HG03025 (cell line): ENCODE measurements at regions not wholly inside any gene's neighbourhood (a gene's known extent, or its start where the extent isn't known, plus 50 kb on each side); places are given as distances from the start of the nearest gene placed in this dataset.

Source experiments
- ATAC-seq: cut with Tn5 transposase; IDR thresholded peaks from one replicate; pipeline ENCODE4 v1.9.1; 2021; ENCODE audit warnings: mild to moderate bottlenecking, moderate library complexity; ENCODE audit not compliant: unreplicated experiment, low FRiP score

GRCh38 chr18:26745288-26746181 is 120.0 kb downstream of the AQP4 start:
- no peak for ATAC-seq

GRCh38 chr18:26741758-26742157 is 123.7 kb downstream of the AQP4 start:
- no peak for ATAC-seq

DNA sequence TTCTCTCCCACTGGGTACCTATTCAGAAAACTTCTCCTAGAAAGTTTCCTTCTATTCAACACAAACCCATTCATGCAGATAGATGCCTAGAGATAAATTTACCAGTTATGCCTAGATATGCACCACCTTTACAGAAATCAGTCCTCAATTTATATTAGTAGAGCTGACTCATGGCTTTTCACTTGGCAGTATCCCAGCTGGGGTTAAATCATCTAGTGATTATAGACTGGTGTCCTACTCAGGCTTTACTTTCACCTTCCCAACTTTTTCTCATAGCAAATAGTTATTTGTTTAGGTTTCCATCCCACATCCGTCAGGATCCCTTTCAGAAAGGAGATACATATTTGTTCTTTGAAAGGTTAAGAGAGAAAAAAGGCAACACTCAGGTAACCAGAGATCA is 124.5 kb downstream of the AQP4 start:
- no peak for ATAC-seq

DNA sequence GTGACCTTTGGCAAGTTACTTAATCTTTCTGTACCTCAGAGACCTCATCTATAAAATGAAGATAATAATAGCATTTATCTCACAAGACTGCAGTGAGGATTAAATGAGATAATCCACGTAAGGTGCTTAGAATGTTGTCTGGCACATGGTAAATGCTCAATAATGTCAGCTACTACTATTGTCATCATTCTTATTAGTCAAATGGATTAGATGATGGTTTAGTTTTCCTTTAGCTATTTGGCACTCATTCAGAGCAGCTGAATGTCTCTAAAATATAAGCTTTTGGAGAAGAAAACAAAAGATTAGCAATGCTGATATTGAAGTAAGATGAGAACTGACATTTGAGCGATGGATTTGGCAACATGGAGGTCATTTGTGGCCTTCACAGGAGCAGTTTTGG is 125.1 kb downstream of the AQP4 start:
- ATAC-seq = no peak

- ATAC-seq = no peak
Observed at GRCh38 chr18:26738706-26739105, 126.8 kb downstream of the AQP4 start.

DNA sequence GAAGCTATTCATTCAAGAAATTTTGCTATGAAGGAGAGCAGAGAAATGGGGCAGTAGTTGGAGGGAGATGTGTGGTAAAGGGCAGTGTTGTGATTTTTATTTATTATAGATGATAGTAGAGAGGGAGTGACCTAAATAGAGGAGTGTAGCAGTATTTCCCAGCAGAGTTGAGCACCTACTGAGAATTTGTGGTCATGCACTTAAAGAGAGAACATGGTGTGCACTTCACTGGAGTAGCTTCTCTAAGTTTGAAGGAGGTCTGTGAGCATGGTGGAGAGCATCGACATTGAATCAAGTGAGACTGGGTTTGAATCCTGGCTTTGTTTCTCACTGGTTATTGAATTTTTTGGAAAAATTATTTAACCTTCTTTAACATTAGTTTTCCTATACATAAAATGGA is 129.2 kb downstream of the AQP4 start:
- no peak for ATAC-seq

DNA sequence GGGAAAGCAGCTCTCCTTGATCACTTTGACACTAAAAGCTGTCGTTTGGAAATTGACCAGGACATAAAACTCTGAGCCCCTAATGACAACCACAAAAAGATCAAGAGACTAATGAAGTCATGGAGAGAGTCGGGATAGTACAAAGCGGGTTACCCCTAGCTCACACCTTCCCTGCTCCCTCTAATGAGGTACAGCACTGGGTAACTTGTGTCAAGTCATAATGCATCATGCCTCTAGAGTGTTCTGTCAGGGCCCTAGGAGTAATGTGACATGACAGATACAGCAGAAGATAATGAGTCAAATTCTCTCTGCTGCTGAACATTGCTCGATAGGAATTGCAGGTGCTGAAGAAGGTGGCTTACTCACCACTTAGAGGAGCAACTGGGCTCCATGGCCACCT is 130.7 kb downstream of the AQP4 start:
- no peak for ATAC-seq

DNA sequence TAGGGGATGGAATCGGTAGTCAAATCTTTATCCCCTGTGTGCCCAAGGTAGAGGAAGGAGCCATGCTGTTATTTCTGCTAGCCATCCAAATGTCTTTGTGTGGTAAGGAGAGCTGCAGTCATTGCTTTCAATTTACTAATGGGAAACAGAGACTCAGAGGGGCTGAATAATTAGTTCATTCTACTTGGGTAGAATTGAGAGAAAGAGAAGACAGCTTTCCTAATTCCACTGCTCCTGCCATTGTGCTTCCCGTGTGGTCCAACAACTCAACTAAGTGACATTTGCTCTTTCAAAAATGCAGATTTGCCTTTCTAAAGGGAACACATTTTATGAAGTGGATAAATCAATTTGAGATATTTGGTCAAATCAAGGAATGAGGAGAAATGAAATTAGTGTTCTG is 136.1 kb downstream of the AQP4 start:
- no peak for ATAC-seq

DNA sequence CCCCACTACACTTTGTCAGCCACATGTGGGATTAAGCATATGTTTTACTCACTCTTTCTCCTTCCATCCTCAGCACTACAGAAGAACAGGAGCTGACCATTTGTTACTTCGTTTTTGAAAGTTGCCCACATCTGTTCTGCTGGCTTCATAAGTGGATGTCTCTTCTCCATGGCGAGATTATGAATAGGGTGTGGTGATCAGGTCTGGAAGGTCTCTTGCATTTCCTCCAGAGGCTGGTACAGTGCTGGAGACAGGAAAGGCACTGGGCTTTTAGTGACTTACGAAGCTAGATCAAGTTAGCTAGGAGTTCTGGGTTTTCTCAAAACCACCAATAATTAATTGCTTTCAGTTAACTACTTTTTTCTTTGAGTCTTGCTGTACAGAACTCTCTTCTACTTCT is 136.5 kb downstream of the AQP4 start:
- ATAC-seq = no peak

- no peak for ATAC-seq
Observed at GRCh38 chr18:26723981-26724380, 141.5 kb downstream of the AQP4 start.

GRCh38 chr18:26722565-26722931 is 143.0 kb downstream of the AQP4 start:
- no peak for ATAC-seq

DNA sequence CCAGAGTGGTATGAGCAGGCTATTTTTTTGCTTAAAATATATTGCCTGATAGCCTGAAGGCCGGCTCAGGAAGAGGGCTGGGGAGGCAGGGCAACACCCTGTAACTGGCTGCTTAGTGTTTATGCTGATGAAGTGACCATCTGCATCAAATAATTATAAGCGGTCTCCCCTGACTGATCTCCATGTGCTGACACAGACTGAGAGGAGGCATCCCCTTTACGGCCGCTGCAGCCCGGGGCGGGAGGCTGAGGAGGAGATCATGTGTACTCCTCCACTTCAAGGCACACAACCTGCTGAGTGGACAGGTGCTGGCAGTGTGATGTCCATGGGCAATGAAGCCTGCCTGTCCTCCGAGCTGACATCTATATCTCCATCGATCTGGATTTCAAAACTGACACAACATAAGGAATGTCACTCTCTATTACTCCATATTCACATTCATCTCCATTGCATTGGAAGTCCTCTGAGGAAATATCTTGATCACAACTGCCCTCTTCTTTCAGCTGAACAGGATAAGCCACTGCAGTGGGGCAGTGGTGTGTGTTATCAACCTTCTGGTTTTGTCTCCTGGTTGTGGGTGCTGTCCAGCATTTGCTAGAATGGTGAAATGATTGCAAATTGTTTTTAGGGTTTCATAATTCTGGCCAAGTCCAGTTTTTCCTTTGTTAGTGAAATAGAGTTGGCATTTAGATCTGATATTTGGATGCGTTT is 143.5 kb downstream of the AQP4 start:
- no peak for ATAC-seq

DNA sequence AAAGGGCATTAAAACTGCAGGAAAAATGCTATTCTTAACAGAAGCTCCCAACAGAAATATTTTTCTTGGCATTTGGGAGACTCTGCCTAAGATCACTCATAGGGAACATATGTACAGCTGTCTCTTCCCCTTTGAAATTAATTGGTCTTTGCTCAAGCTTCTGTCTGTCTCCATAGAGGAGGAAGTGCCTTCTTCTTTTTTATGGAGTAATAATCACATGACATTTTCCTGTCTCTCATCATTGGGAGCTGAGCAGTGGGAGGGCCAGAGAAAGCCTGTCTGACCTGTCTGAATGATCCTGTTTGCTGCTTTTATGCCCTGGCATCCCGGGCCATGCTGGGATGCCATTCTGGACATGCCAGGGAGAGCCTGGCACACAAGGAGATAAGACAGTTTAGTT is 145.6 kb downstream of the AQP4 start:
- no peak for ATAC-seq

GRCh38 chr18:26717123-26717719 is 148.3 kb downstream of the AQP4 start:
- ATAC-seq = no peak

DNA sequence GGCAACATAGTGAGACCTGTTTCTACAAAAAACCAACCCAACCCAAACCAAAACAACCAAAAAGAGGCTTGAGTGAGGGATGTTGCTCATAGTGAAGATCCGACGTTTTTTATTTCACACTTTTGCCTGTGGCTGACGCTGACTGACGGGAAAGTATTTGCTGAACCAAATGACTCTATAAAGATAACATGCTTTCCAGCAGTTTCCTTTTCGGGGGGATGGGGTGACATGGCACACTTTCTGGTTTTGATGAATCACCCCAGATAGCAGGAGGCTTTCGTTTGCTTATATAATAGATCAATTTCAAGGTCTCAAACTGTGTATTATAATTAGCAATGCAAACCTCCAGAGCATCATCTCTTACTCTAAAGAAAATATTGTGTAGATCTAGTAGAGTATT is 150.8 kb downstream of the AQP4 start:
- no peak for ATAC-seq

- ATAC-seq = no peak
Observed at GRCh38 chr18:26711756-26712155, 153.8 kb downstream of the AQP4 start.

DNA sequence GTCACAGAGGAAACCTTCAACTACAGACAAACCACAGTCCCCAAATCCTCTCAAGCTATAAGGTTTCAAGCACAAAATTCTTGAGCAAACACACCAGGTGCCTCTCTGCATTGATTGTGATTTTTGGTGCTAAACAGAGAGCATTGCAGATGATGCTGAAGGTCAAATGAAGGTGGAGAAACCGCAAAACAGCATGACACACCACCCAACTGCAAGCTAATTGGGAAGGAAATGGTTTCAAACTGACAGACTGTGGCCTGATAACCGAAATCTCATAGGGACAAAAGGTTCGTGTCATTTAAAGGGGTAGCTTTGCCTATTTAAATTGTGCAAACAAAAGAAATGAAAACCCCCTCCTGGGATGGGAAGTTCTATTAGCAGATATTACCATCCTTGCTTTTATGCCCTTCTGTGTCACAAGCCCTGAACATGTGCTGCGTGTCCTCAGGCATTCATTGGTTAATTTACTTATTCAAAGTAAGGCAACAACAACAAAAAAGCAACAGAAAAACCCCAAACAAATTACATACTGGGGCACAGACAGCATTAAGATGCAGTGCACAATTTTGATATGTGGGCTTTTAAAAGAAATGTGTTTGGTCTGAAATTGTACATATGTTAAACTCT is 154.9 kb downstream of the AQP4 start:
- peak; percentile 80 for ATAC-seq

DNA sequence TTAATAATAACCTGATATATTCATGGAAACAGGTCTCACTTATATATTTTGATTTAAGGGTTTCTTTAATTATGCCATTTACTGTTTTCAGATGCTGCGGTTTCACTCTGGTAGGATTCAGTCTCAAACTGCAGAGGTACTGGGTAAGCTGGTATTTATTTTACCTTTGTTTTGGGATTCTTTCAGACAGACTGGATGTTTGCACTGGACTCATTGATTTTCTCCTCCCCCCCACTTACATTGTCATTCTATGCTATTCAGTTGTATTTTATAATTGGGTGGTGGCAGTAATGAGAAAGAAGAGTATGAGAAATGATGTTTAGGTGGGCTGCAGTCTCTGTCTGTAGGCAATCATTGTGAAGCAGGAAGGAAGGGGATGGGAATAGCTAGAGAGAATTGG is 155.6 kb downstream of the AQP4 start:
- no peak for ATAC-seq

DNA sequence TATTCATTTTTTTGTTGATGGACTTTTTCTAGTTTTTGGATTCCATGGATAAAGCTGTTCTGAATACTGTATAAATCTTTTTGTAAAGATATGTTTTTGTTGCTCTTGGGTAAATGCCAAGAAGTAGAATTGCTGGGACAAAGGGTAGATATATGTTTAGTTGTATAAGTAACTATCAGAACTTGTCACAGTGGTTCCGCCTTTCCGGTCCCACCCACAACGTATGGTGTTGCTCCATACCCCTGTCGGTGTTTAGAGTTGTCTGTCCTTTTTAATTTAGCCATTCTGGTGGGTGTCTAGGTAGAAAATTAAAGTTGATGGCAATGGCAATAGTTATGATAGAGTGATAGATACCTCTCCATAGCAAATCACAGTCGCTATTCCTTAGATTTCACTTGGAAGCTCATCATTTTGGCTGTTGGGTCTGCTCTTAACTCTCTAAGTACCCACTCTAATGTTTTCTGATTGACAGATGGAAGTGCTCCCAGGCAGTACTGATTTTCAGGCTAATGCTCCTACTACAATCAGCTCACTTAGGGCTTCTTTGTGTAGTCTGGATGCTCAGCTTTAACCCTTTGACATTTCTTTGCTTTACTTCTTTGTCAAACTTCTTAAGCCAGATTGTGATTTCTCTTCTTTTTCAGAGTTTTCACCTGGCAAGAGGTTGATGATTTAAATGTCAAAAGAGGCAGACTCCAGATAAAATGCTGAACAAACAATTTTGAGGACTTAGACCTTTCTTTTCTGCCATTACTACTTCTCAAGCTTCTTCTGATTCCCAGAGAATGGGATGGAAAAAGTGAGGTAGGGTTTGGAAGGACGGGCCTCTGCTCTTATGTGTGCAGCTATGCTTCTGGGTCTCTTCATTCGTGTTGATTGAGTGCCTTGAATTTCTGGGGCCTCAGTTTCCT is 156.4 kb downstream of the AQP4 start:
- ATAC-seq = no peak

- no peak for ATAC-seq
Observed at GRCh38 chr18:26706911-26707351, 158.6 kb downstream of the AQP4 start.
